PFSK-1 (cell line): ENCODE measurements at regions not wholly inside any gene's neighbourhood (a gene's known extent, or its start where the extent isn't known, plus 50 kb on each side); places are given as distances from the start of the nearest gene placed in this dataset.

Experiments
- POLR2AphosphoS5 ChIP-seq: IDR thresholded peaks from 2 replicates; pipeline ENCODE4 v1.6.1; 2012; ENCODE audit warnings: low read depth, mild to moderate bottlenecking, control low read depth, low read length, moderate library complexity
- TF ChIP-seq, protein P1 (sequence below), 2 experiments: IDR thresholded peaks; 2 replicates each; pipeline versions ENCODE4 v1.6.1 to v1.8.0; 2011 to 2012; ENCODE audit warnings: low read depth in 2 of 2, low read length in 2 of 2, control low read depth in 1 of 2, inconsistent platforms in 1 of 2, mild to moderate bottlenecking in 1 of 2, moderate library complexity in 1 of 2; ENCODE audit not compliant: insufficient read depth in 1 of 2

DNA sequence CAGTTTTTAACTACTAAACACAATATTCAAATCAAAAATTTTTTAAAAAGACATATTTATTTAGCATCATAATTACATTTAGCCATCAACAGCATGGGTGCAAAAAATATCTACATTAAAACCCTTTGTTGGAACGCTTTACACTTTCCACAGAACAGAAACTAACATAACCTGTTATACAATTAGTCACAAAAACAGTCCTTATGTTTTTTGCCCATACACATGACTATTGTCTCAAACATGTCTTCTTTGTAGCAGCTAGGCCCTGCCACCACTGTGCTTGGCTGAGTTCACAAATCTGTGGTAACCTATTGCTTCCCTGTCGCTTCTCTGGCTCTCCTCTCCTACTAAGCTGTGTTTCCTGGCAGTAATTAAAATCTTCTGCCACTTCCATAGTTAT is 1350.0 kb upstream of the ADGRL2 start:
- TF ChIP-seq, protein P1, sequence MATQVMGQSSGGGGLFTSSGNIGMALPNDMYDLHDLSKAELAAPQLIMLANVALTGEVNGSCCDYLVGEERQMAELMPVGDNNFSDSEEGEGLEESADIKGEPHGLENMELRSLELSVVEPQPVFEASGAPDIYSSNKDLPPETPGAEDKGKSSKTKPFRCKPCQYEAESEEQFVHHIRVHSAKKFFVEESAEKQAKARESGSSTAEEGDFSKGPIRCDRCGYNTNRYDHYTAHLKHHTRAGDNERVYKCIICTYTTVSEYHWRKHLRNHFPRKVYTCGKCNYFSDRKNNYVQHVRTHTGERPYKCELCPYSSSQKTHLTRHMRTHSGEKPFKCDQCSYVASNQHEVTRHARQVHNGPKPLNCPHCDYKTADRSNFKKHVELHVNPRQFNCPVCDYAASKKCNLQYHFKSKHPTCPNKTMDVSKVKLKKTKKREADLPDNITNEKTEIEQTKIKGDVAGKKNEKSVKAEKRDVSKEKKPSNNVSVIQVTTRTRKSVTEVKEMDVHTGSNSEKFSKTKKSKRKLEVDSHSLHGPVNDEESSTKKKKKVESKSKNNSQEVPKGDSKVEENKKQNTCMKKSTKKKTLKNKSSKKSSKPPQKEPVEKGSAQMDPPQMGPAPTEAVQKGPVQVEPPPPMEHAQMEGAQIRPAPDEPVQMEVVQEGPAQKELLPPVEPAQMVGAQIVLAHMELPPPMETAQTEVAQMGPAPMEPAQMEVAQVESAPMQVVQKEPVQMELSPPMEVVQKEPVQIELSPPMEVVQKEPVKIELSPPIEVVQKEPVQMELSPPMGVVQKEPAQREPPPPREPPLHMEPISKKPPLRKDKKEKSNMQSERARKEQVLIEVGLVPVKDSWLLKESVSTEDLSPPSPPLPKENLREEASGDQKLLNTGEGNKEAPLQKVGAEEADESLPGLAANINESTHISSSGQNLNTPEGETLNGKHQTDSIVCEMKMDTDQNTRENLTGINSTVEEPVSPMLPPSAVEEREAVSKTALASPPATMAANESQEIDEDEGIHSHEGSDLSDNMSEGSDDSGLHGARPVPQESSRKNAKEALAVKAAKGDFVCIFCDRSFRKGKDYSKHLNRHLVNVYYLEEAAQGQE (IDR thresholded peaks at IDR 0.05; ENCODE audit: insufficient read depth in 1 of 2, low read depth in 2 of 2, low read length in 2 of 2): no peak
- TF ChIP-seq POLR2AphosphoS5: no peak
